ENCODE measurements at regions not wholly inside any gene's neighbourhood (a gene's known extent, or its start where the extent isn't known, plus 50 kb on each side); places are given as distances from the start of the nearest gene placed in this dataset.

GRCh38 chr3:187844708-187845107 is 99.4 kb upstream of the BCL6 start:
- no peak overlapping the region for H3K27ac ChIP-seq
- TF ChIP-seq, protein P1, sequence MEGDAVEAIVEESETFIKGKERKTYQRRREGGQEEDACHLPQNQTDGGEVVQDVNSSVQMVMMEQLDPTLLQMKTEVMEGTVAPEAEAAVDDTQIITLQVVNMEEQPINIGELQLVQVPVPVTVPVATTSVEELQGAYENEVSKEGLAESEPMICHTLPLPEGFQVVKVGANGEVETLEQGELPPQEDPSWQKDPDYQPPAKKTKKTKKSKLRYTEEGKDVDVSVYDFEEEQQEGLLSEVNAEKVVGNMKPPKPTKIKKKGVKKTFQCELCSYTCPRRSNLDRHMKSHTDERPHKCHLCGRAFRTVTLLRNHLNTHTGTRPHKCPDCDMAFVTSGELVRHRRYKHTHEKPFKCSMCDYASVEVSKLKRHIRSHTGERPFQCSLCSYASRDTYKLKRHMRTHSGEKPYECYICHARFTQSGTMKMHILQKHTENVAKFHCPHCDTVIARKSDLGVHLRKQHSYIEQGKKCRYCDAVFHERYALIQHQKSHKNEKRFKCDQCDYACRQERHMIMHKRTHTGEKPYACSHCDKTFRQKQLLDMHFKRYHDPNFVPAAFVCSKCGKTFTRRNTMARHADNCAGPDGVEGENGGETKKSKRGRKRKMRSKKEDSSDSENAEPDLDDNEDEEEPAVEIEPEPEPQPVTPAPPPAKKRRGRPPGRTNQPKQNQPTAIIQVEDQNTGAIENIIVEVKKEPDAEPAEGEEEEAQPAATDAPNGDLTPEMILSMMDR (conservative IDR thresholded peaks at IDR 0.05), result no peak

DNA sequence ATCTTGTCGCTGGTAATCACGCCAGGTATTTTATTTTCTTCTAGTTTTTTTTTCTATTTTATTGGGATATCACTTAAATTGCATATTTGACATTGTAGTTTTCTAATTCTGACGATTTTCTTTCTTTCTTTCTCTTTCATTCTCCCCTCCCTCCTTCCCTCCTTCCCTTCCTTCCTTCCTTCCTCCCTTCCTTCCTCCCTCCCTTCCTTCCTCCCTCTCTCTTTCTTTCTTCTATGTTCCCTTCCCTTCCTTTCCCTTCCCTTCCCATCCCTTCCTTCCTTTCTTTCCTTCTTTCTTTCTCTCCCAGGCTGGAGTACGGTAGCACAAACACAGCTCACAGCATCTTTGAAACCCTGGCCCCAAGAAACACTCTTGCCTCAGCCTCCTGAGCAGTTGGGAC is 100.6 kb upstream of the BCL6 start:
- H3K27ac ChIP-seq, result no peak overlapping the region
- TF ChIP-seq, protein P1 (conservative IDR thresholded peaks at IDR 0.05), result no peak

GRCh38 chr3:187848401-187848800 is 103.1 kb upstream of the BCL6 start:
- TF ChIP-seq, protein P1 (conservative IDR thresholded peaks at IDR 0.05), result no peak

GRCh38 chr3:187849016-187849654 is 103.9 kb upstream of the BCL6 start:
- H3K27ac ChIP-seq, result no peak overlapping the region
- TF ChIP-seq, protein P1 (conservative IDR thresholded peaks at IDR 0.05), result no peak

More at GRCh38 chr3:187848401-187848800, 103.1 kb upstream of the BCL6 start:
- H3K27ac ChIP-seq, result no peak overlapping the region

GRCh38 chr3:187850258-187850921 is 105.1 kb upstream of the BCL6 start:
- TF ChIP-seq, protein P1 (conservative IDR thresholded peaks at IDR 0.05), result no peak
- no peak overlapping the region for H3K27ac ChIP-seq

- TF ChIP-seq, protein P1 (conservative IDR thresholded peaks at IDR 0.05), result no peak
- H3K27ac ChIP-seq, result no peak overlapping the region
Observed at GRCh38 chr3:187852842-187853730, 107.8 kb upstream of the BCL6 start.

DNA sequence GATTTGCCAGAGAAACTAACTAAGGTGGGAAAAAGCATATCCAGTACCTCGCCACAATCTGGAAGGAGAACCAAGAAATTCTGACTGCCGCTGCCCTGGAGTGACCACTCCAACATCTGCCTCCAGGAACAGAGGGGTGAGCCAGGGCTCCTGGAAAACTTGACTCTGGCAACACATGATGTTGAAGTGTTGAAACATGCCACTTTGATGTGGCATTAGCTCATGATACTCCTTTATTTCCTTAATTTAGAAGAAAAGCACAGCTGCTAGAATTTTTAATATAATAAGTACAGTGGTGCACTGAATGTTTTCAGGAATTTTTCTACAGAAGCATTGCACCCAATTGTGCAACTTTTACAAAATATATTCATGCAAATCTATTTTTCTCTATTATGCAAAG is 109.9 kb upstream of the BCL6 start:
- no peak overlapping the region for H3K27ac ChIP-seq
- TF ChIP-seq, protein P1 (conservative IDR thresholded peaks at IDR 0.05), result no peak

Measured in VCaP (cell line).